ENCODE measurements at regions not wholly inside any gene's neighbourhood (a gene's known extent, or its start where the extent isn't known, plus 50 kb on each side); places are given as distances from the start of the nearest gene placed in this dataset.
A peak's percentile ranks its signal among the peaks of the same experiment; 100 is the strongest.

GRCh38 chr9:113781381-113781780 is 94.7 kb upstream of the ZNF618 start:
- no peak for DNase-seq (ENCODE audit: low read depth in 2 of 2, low spot score in 1 of 2)

- no peak for DNase-seq (ENCODE audit: low read depth in 2 of 2, low spot score in 1 of 2)
Measured at GRCh38 chr9:113781896-113782295, 94.2 kb upstream of the ZNF618 start.

GRCh38 chr9:113783475-113783874 is 92.6 kb upstream of the ZNF618 start:
- DNase-seq (ENCODE audit: low read depth in 2 of 2, low spot score in 1 of 2), result no peak

GRCh38 chr9:113785334-113785733 is 90.8 kb upstream of the ZNF618 start:
- DNase-seq (ENCODE audit: low read depth in 2 of 2, low spot score in 1 of 2), result no peak

GRCh38 chr9:113786071-113786470 is 90.0 kb upstream of the ZNF618 start:
- DNase-seq (ENCODE audit: low read depth in 2 of 2, low spot score in 1 of 2), result no peak

- no peak for DNase-seq (ENCODE audit: low read depth in 2 of 2, low spot score in 1 of 2)
Measured at GRCh38 chr9:113787871-113788270, 88.2 kb upstream of the ZNF618 start.

GRCh38 chr9:113788616-113789330 is 87.3 kb upstream of the ZNF618 start:
- DNase-seq (ENCODE audit: low read depth in 2 of 2, low spot score in 1 of 2), result no peak

GRCh38 chr9:113790093-113790492 is 86.0 kb upstream of the ZNF618 start:
- DNase-seq (ENCODE audit: low read depth in 2 of 2, low spot score in 1 of 2), result no peak

- DNase-seq (ENCODE audit: low read depth in 2 of 2, low spot score in 1 of 2), result no peak
Measured at GRCh38 chr9:113793558-113793957, 82.6 kb upstream of the ZNF618 start.

GRCh38 chr9:113794721-113795120 is 81.4 kb upstream of the ZNF618 start:
- no peak for DNase-seq (ENCODE audit: low read depth in 2 of 2, low spot score in 1 of 2)

GRCh38 chr9:113795811-113796392 is 80.2 kb upstream of the ZNF618 start:
- DNase-seq (ENCODE audit: low read depth in 2 of 2, low spot score in 1 of 2), result no peak

- DNase-seq (ENCODE audit: low read depth in 2 of 2, low spot score in 1 of 2), result no peak
Measured at GRCh38 chr9:113796646-113797426, 79.3 kb upstream of the ZNF618 start.

GRCh38 chr9:113798062-113799030 is 77.8 kb upstream of the ZNF618 start:
- no peak for DNase-seq (ENCODE audit: low read depth in 2 of 2, low spot score in 1 of 2)

- DNase-seq (ENCODE audit: low read depth in 2 of 2, low spot score in 1 of 2), result no peak
Measured at GRCh38 chr9:113800276-113800675, 75.8 kb upstream of the ZNF618 start.

GRCh38 chr9:113803811-113804589 is 72.1 kb upstream of the ZNF618 start:
- DNase-seq (ENCODE audit: low read depth in 2 of 2, low spot score in 1 of 2), result no peak

- no peak for DNase-seq (ENCODE audit: low read depth in 2 of 2, low spot score in 1 of 2)
Measured at GRCh38 chr9:113805486-113806132, 70.5 kb upstream of the ZNF618 start.

GRCh38 chr9:113807173-113808061 is 68.7 kb upstream of the ZNF618 start:
- DNase-seq (ENCODE audit: low read depth in 2 of 2, low spot score in 1 of 2), result peak in 1 of 2 donors; percentile 8

- DNase-seq (ENCODE audit: low read depth in 2 of 2, low spot score in 1 of 2), result no peak
Measured at GRCh38 chr9:113808391-113809358, 67.4 kb upstream of the ZNF618 start.
